Vagina (tissue), 2 donors: ENCODE measurements at regions not wholly inside any gene's neighbourhood (a gene's known extent, or its start where the extent isn't known, plus 50 kb on each side); places are given as distances from the start of the nearest gene placed in this dataset.

Source experiments
- POLR2A ChIP-seq, 2 donors: fragments of 450-650 bp; IDR thresholded peaks; one replicate each; pipeline ENCODE4 v1.6.1; 2017; ENCODE audit warnings: antibody characterized with exemption in 2 of 2, mild to moderate bottlenecking in 2 of 2, moderate library complexity in 2 of 2
- TF ChIP-seq, protein P1 (sequence below), 3 experiments: fragments of 450-650 bp in 2 of 3; fragments of 200-600 bp in 1 of 3; sonication (generic) in 1 of 3; IDR thresholded peaks; one replicate each; pipeline ENCODE4 v1.5.1; 2017 to 2019; ENCODE audit warnings: antibody characterized with exemption in 3 of 3, mild to moderate bottlenecking in 2 of 3, moderate library complexity in 2 of 3

DNA sequence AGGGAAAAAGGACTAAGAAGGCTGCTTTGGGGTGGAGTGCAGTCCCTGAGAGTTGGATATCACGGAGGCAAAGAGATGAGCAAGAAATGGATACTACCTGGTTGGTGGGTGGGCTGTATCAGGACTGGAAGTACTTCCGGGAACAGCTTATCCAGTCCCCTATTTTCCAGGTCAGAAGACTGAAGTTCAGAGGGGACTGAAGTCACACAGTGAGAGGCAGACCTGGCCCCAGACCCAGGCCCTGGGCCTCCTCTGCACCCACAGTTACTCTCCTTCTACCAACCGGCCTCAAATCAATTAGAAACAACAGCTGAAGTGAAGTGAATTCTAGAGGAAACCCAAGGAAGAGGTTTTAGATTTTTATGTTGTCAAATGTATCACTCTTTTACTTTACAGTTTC is 93.6 kb upstream of the ALDH1B1 start:
- TF ChIP-seq, protein P1, sequence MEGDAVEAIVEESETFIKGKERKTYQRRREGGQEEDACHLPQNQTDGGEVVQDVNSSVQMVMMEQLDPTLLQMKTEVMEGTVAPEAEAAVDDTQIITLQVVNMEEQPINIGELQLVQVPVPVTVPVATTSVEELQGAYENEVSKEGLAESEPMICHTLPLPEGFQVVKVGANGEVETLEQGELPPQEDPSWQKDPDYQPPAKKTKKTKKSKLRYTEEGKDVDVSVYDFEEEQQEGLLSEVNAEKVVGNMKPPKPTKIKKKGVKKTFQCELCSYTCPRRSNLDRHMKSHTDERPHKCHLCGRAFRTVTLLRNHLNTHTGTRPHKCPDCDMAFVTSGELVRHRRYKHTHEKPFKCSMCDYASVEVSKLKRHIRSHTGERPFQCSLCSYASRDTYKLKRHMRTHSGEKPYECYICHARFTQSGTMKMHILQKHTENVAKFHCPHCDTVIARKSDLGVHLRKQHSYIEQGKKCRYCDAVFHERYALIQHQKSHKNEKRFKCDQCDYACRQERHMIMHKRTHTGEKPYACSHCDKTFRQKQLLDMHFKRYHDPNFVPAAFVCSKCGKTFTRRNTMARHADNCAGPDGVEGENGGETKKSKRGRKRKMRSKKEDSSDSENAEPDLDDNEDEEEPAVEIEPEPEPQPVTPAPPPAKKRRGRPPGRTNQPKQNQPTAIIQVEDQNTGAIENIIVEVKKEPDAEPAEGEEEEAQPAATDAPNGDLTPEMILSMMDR (IDR thresholded peaks at IDR 0.05) = no peak
- no peak for TF ChIP-seq POLR2A (IDR thresholded peaks at IDR 0.05)
